ENCODE measurements at regions not wholly inside any gene's neighbourhood (a gene's known extent, or its start where the extent isn't known, plus 50 kb on each side); places are given as distances from the start of the nearest gene placed in this dataset.
A peak's percentile ranks its signal among the peaks of the same experiment; 100 is the strongest.

DNA sequence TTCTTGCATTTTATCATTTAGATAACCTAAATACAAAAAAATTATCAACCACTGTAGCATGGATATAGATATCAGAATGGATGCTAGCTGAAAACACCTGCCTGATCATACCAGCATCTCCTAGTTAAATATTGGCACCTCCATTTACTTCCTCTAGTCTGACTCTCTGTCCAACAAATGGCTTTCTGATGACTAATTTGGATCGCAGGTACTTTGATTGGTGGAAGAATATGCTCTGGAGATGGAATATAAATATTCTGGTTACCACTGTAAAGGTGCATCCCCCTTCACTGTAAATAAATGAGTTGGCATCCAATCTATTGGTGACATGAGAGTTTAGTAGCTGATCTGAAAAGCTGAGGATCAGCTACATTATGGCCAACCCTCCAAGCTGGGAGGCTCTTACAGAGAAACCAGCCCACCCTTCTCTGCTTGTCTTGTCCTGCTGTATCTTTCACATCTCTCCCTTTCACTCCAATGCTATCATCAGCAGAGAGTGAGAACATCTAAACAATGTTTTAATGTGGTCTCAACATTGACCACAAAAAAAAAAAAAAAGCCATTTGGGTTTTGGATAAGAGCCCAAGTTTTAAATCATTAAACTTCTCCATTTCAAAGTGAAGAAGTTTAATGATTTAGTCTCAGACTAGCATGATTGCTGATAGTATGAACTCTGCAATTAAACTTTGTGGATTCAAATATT lies 90.5 kb downstream of the PMAIP1 start:
- Histone ChIP-seq H3K36me3 (ENCODE audit: insufficient read depth in 1 of 2, low read depth in 1 of 2) (no peaks in the 10 kb centered on the region), H3K27ac (no peak overlapping the region), H3K27me3 (ENCODE audit: insufficient read depth in 3 of 3, low read length in 2 of 3) (no peaks in the 10 kb centered on the region), H3K4me3 (no peak overlapping the region), H3K4me1 (no peaks in the 10 kb centered on the region), H3K9me3 (no peaks in the 10 kb centered on the region)
- WGBS, 3 donors = 73 to 93% (median 82%) methylated on average over 1 of the region's 1 CpG
- ATAC-seq = no peak
- DNase-seq = no peak
- intact Hi-C loops (cut with DNase I) = no loop called here
- no peak for TF ChIP-seq CTCF (IDR thresholded peaks at IDR 0.05)

DNA sequence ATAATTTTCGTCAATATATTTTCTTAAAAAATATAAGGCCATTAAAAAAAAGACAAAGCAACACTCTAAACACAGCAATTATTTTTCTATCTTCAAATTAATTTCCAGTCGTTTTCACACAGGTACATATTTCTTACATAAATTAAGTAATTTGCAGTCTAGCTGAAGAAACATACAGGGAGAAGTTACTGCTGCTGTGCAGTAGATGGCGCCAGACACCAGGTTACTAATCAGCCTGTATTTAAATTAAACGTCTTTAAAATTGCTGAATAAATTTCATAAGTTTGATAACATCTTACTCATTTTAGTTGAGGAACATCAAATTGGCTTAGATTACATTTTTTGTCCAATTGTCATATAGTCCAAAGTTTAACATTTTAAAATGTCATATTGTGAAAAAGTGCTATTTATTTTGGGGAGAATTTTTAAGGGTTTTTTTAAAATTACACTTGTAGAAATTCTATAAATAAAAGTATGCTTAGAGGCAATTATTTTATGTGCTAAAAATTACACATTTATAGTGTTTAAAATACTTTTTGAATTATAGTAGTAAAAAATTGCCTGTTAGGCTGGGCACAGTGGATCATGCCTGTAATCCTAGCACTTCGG lies 88.4 kb downstream of the PMAIP1 start:
- peak; percentile 29 to 46 for DNase-seq
- Histone ChIP-seq H3K36me3 (ENCODE audit: insufficient read depth in 1 of 2, low read depth in 1 of 2) (no peaks in the 10 kb centered on the region), H3K4me1 (no peaks in the 10 kb centered on the region), H3K4me3 (no peak overlapping the region), H3K27ac (no peak overlapping the region), H3K27me3 (ENCODE audit: insufficient read depth in 3 of 3, low read length in 2 of 3) (no peaks in the 10 kb centered on the region), H3K9me3 (no peaks in the 10 kb centered on the region)
- WGBS, 3 donors = 19 to 20% (median 19%) methylated on average over 5 of the region's 5 CpGs
- peak; percentile 85 for TF ChIP-seq CTCF (IDR thresholded peaks at IDR 0.05)
- intact Hi-C loops (cut with DNase I) = loop anchor here in 1 of 2 donors (5.0 to 10.0 kb wide), 2 partner anchors 564 to 1517 kb away; no protein-coding TSS in a partner anchor
- ATAC-seq = no peak

DNA sequence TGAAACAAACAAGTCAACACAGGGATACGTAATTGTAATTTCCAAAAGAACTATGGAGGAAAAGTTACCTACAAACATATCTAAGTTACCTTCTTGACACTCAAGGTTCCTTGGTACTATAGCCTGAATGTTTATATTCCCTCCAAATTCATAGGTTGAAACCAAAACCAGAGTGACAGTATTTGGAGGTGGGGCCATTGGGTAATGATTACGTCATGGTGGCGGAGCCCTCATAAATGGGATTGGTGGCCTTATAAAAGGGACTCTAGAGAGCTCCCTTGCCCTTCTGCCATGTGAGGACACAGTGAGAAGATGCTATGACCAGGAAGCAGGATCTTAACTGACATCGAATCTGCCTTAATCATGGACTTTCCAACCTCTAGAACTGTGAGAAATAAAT lies 87.3 kb downstream of the PMAIP1 start:
- ATAC-seq (no peak), DNase-seq (no peak)
- H3K4me3 ChIP-seq = no peak overlapping the region
- 58 to 78% (median 71%) methylated on average over 4 of the region's 4 CpGs for WGBS, 3 donors
- intact Hi-C loops (cut with DNase I) = loop anchor here in 1 of 2 donors (5.0 to 10.0 kb wide), 2 partner anchors 565 to 1518 kb away; no protein-coding TSS in a partner anchor
- no peaks in the 10 kb centered on the region for H3K9me3 ChIP-seq
- no peak overlapping the region for H3K27ac ChIP-seq
- H3K4me1 ChIP-seq = no peaks in the 10 kb centered on the region
- no peaks in the 10 kb centered on the region for H3K36me3 ChIP-seq (ENCODE audit: insufficient read depth in 1 of 2, low read depth in 1 of 2)
- no peak for TF ChIP-seq CTCF (IDR thresholded peaks at IDR 0.05)
- H3K27me3 ChIP-seq (ENCODE audit: insufficient read depth in 3 of 3, low read length in 2 of 3) = no peaks in the 10 kb centered on the region

DNA sequence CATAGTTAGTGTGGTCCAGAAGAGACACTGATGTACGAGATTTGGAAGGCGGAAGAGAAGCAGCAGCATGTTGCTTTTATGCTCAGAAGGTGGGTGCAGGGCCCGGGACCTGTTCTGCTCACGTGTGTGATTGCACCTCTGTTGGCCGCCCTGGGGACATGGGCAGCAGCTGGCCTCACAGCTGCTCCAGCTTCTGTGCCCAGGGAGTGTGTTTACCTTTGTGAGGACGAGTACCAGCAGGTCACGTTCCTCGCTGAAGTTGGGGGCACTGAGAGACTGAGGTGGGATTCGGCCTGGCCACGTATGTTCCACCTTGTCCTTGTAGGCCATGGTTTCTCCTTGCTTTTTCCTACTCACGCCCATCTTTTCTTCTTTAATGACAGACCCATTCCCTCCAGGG lies 86.3 kb downstream of the PMAIP1 start:
- H3K27ac ChIP-seq = no peak overlapping the region
- H3K27me3 ChIP-seq (ENCODE audit: insufficient read depth in 3 of 3, low read length in 2 of 3) = no peaks in the 10 kb centered on the region
- no peak for DNase-seq
- H3K36me3 ChIP-seq (ENCODE audit: insufficient read depth in 1 of 2, low read depth in 1 of 2) = no peaks in the 10 kb centered on the region
- ATAC-seq = no peak
- no peak for TF ChIP-seq CTCF (IDR thresholded peaks at IDR 0.05)
- intact Hi-C loops (cut with DNase I) = loop anchor here in 1 of 2 donors (5.0 to 10.0 kb wide), 2 partner anchors 566 to 1519 kb away; no protein-coding TSS in a partner anchor
- no peaks in the 10 kb centered on the region for H3K4me1 ChIP-seq
- 74 to 83% (median 76%) methylated on average over 11 of the region's 11 CpGs for WGBS, 3 donors
- no peaks in the 10 kb centered on the region for H3K9me3 ChIP-seq
- H3K4me3 ChIP-seq = no peak overlapping the region

Measured in psoas muscle (tissue), 7 donors.